K562 (cell line): ENCODE measurements at regions not wholly inside any gene's neighbourhood (a gene's known extent, or its start where the extent isn't known, plus 50 kb on each side); places are given as distances from the start of the nearest gene placed in this dataset.
A peak's percentile ranks its signal among the peaks of the same experiment; 100 is the strongest.

Experiments
- BRD9 ChIP-seq: fragments of 450-650 bp; IDR thresholded peaks from 2 replicates; pipeline ENCODE4 v1.6.1; 2018; ENCODE audit warnings: low read depth; ENCODE audit not compliant: partially characterized antibody
- CREM ChIP-seq: IDR thresholded peaks from 2 replicates; pipeline ENCODE4 v1.6.1; 2014; ENCODE audit warnings: antibody characterized with exemption, low read depth
- ERF ChIP-seq: fragments of 450-650 bp; formaldehyde crosslinking; IDR thresholded peaks from 2 replicates; pipeline ENCODE4 v1.4.0; 2020; ENCODE audit warnings: mild to moderate bottlenecking, mixed read lengths
- FOXA1 ChIP-seq: fragments of 450-650 bp; IDR thresholded peaks from 2 replicates; pipeline ENCODE4 v1.6.1; 2016; ENCODE audit warnings: mild to moderate bottlenecking, borderline replicate concordance
- GABPB2 ChIP-seq: fragments of 250-450 bp; sonication (Bioruptor Pico); conservative IDR thresholded peaks from 2 replicates; pipeline ENCODE4 v1.5.1; 2021; ENCODE audit warnings: mild to moderate bottlenecking
- HNRNPL ChIP-seq: fragments of 200-400 bp; formaldehyde crosslinking; IDR thresholded peaks from 2 replicates; pipeline ENCODE4 v1.6.1; 2017; ENCODE audit warnings: low read depth, mild to moderate bottlenecking, low read length
- KDM4B ChIP-seq, 2 experiments: fragments of 450-650 bp in 1 of 2; sonication (generic) in 1 of 2; IDR thresholded peaks; 2 replicates each; pipeline ENCODE4 v1.6.1; 2016 to 2017; ENCODE audit warnings: borderline replicate concordance in 2 of 2, antibody characterized with exemption in 1 of 2, low read depth in 1 of 2, mild to moderate bottlenecking in 1 of 2
- L3MBTL2 ChIP-seq: fragments of 450-650 bp; IDR thresholded peaks from 2 replicates; pipeline ENCODE4 v1.6.1; 2016; ENCODE audit warnings: mild to moderate bottlenecking, moderate library complexity
- MAZ ChIP-seq, 2 experiments: fragments of 450-650 bp in 1 of 2; sonication (generic) in 1 of 2; formaldehyde crosslinking; IDR thresholded peaks in 1 of 2; conservative IDR thresholded peaks in 1 of 2; 2 replicates each; pipeline versions ENCODE4 v1.4.0 to v1.5.0; 2020; ENCODE audit warnings: mild to moderate bottlenecking in 1 of 2, missing genetic modification reagents in 1 of 2
- NR2F6 ChIP-seq: fragments of 450-650 bp; formaldehyde crosslinking; IDR thresholded peaks from 2 replicates; pipeline ENCODE4 v1.4.0; 2020; ENCODE audit warnings: mild to moderate bottlenecking
- PCBP2 ChIP-seq: fragments of 200-400 bp; formaldehyde crosslinking; IDR thresholded peaks from 2 replicates; pipeline ENCODE4 v1.6.1; 2018; ENCODE audit warnings: low read length, low read depth, mild to moderate bottlenecking, moderate library complexity; ENCODE audit not compliant: poor library complexity, severe bottlenecking
- POLR3A ChIP-seq: IDR thresholded peaks from 2 replicates; pipeline ENCODE4 v1.6.1; 2011; ENCODE audit warnings: borderline replicate concordance, mild to moderate bottlenecking, moderate library complexity; ENCODE audit not compliant: insufficient read length, insufficient read depth; ENCODE audit errors: extremely low read depth
- RBFOX2 ChIP-seq: fragments of 200-400 bp; formaldehyde crosslinking; IDR thresholded peaks from 2 replicates; pipeline ENCODE4 v1.6.1; 2017; ENCODE audit warnings: low read depth, mild to moderate bottlenecking, low read length, moderate library complexity
- RCOR1 ChIP-seq, 2 experiments: IDR thresholded peaks; 2 replicates each; pipeline ENCODE4 v1.6.1; 2012; ENCODE audit warnings: low read depth in 2 of 2, low read length in 2 of 2, borderline replicate concordance in 1 of 2, improper control_type of control experiment in 1 of 2
- SMARCC2 ChIP-seq: fragments of 450-650 bp; IDR thresholded peaks from 2 replicates; pipeline ENCODE4 v1.6.1; 2017; ENCODE audit warnings: antibody characterized with exemption, moderate library complexity, mild to moderate bottlenecking, low read depth
- TAF1 ChIP-seq: IDR thresholded peaks from 2 replicates; pipeline ENCODE4 v1.6.1; 2011; ENCODE audit warnings: mild to moderate bottlenecking, low read length, moderate library complexity; ENCODE audit not compliant: insufficient read depth, control insufficient read depth, severe bottlenecking; ENCODE audit errors: extremely low read depth
- ZNF24 ChIP-seq: fragments of 450-650 bp; IDR thresholded peaks from 2 replicates; pipeline ENCODE4 v1.6.1; 2016
- ZNF436 ChIP-seq: fragments of 250-450, 450-650 bp; sonication (Bioruptor Pico); formaldehyde crosslinking; IDR thresholded peaks from 2 replicates; pipeline ENCODE4 v1.7.0; 2020; ENCODE audit warnings: mild to moderate bottlenecking
- TF ChIP-seq, protein P1 (sequence below): fragments of 200-800 bp; sonication (Bioruptor generic); IDR thresholded peaks from 2 replicates; pipeline ENCODE4 v1.6.1; 2017; ENCODE audit warnings: missing genetic modification characterization, missing compliant biosample characterization
- TF ChIP-seq, protein P2 (sequence below): sonication (generic); IDR thresholded peaks from 2 replicates; pipeline ENCODE4 v1.6.1; 2016
- TF ChIP-seq, protein P3 (sequence below): fragments of 450-650 bp; IDR thresholded peaks from 2 replicates; pipeline ENCODE4 v1.6.1; 2016; ENCODE audit warnings: missing biosample characterization, missing genetic modification characterization
- TF ChIP-seq, protein P4 (sequence below): fragments of 250-450 bp; sonication (Bioruptor Pico); IDR thresholded peaks from 2 replicates; pipeline ENCODE4 v1.5.0; 2021
- TF ChIP-seq, protein P5 (sequence below): fragments of 250-450 bp; sonication (Bioruptor Pico); IDR thresholded peaks from 2 replicates; pipeline ENCODE4 v1.9.0; 2021; ENCODE audit warnings: mild to moderate bottlenecking, inconsistent platforms

DNA sequence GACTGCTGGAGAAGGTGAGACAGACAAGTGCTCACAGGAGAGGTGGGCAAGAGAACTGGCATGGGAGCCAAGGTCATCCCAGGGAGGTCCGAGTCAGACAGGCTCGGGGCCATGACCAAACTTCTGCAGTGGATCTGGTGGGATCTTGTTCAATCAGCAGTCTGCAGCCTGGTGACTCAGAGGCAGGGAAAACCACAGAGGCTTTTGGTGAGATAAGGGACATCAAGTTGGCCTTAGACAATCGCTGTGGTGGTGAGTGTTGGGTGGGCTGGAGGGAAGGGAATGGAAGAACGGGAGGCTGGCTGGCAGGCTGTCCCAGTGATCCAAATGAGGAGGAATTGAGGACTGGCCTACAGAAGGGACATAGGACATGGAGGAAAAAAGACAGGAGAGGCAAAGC is 123.8 kb downstream of the TMEM174 start (continued):
- TF ChIP-seq, protein P1, sequence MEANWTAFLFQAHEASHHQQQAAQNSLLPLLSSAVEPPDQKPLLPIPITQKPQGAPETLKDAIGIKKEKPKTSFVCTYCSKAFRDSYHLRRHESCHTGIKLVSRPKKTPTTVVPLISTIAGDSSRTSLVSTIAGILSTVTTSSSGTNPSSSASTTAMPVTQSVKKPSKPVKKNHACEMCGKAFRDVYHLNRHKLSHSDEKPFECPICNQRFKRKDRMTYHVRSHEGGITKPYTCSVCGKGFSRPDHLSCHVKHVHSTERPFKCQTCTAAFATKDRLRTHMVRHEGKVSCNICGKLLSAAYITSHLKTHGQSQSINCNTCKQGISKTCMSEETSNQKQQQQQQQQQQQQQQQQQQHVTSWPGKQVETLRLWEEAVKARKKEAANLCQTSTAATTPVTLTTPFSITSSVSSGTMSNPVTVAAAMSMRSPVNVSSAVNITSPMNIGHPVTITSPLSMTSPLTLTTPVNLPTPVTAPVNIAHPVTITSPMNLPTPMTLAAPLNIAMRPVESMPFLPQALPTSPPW: no peak
- TF ChIP-seq KDM4B (IDR thresholded peaks at IDR 0.05; ENCODE audit: borderline replicate concordance in 2 of 2, low read depth in 1 of 2) (no peak), GABPB2 (CRISPR knock-in tag) (no peak), NR2F6 (no peak), RBFOX2 (no peak), ERF (CRISPR knock-in tag) (no peak), TAF1 (no peak), CREM (0 out of 2 replicates have a peak, but pooled peaks have one; percentile 9), MAZ (CRISPR knock-in tag; conservative IDR thresholded peaks at IDR 0.05 in 1 of 2, IDR thresholded peaks at IDR 0.05 in 1 of 2) (no peak), ZNF436 (CRISPR knock-in tag) (no peak), SMARCC2 (peak; percentile 58; the same call in 1 of the 2 replicates), RCOR1 (IDR thresholded peaks at IDR 0.05; ENCODE audit: borderline replicate concordance in 1 of 2, low read depth in 2 of 2, low read length in 2 of 2) (0 out of 4 replicates have a peak, but pooled peaks of 1 of the 2 experiments have one; percentile 22), FOXA1 (no peak), PCBP2 (no peak), BRD9 (no peak), POLR3A (no peak), HNRNPL (no peak), L3MBTL2 (no peak), ZNF24 (no peak)
- TF ChIP-seq, protein P2, sequence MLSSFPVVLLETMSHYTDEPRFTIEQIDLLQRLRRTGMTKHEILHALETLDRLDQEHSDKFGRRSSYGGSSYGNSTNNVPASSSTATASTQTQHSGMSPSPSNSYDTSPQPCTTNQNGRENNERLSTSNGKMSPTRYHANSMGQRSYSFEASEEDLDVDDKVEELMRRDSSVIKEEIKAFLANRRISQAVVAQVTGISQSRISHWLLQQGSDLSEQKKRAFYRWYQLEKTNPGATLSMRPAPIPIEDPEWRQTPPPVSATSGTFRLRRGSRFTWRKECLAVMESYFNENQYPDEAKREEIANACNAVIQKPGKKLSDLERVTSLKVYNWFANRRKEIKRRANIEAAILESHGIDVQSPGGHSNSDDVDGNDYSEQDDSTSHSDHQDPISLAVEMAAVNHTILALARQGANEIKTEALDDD: no peak
- TF ChIP-seq, protein P3, sequence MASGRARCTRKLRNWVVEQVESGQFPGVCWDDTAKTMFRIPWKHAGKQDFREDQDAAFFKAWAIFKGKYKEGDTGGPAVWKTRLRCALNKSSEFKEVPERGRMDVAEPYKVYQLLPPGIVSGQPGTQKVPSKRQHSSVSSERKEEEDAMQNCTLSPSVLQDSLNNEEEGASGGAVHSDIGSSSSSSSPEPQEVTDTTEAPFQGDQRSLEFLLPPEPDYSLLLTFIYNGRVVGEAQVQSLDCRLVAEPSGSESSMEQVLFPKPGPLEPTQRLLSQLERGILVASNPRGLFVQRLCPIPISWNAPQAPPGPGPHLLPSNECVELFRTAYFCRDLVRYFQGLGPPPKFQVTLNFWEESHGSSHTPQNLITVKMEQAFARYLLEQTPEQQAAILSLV (tag): no peak
- TF ChIP-seq, protein P4, sequence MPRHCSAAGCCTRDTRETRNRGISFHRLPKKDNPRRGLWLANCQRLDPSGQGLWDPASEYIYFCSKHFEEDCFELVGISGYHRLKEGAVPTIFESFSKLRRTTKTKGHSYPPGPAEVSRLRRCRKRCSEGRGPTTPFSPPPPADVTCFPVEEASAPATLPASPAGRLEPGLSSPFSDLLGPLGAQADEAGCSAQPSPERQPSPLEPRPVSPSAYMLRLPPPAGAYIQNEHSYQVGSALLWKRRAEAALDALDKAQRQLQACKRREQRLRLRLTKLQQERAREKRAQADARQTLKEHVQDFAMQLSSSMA (CRISPR knock-in tag): no peak
- TF ChIP-seq, protein P5, sequence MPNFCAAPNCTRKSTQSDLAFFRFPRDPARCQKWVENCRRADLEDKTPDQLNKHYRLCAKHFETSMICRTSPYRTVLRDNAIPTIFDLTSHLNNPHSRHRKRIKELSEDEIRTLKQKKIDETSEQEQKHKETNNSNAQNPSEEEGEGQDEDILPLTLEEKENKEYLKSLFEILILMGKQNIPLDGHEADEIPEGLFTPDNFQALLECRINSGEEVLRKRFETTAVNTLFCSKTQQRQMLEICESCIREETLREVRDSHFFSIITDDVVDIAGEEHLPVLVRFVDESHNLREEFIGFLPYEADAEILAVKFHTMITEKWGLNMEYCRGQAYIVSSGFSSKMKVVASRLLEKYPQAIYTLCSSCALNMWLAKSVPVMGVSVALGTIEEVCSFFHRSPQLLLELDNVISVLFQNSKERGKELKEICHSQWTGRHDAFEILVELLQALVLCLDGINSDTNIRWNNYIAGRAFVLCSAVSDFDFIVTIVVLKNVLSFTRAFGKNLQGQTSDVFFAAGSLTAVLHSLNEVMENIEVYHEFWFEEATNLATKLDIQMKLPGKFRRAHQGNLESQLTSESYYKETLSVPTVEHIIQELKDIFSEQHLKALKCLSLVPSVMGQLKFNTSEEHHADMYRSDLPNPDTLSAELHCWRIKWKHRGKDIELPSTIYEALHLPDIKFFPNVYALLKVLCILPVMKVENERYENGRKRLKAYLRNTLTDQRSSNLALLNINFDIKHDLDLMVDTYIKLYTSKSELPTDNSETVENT (CRISPR knock-in tag): no peak
